ENCODE measurements at regions not wholly inside any gene's neighbourhood (a gene's known extent, or its start where the extent isn't known, plus 50 kb on each side); places are given as distances from the start of the nearest gene placed in this dataset.

DNA sequence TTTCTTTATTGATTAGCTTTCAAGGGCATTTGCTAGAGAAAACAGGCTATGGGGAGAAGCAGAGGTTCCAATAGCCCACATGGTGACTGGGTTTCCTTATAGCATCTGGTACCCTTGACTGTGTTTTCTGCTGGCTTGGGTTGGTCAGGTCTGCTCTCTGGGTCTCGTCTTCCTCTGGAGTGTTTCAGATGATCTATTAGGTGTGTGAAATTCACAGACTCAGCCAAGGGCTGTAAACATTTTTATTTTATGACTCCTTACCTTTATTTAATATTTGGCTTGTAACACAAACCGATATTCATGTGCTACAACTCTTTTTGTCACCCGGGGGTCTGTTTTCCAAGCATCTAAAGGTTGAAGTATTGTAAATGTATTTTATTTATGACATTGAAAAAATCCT lies 338.9 kb downstream of the GADD45G start:
- Histone ChIP-seq H4K20me1 (ENCODE audit: insufficient read depth, low read length) (no peaks in the 10 kb centered on the region), H3K4me2 (ENCODE audit: low read depth, low read length) (no peak overlapping the region), H3K27ac (ENCODE audit: low read length) (no peak overlapping the region), H3K36me3 (replicated peaks; ENCODE audit: insufficient read depth, low read length) (no peaks in the 10 kb centered on the region), H3K27me3 (replicated peaks; ENCODE audit: insufficient read depth, low read length) (no peaks in the 10 kb centered on the region), H3K79me2 (ENCODE audit: low read length) (no peaks in the 10 kb centered on the region), H3K9me2 (replicated peaks; ENCODE audit: insufficient read depth, low read length) (no peaks in the 10 kb centered on the region), H3K4me1 (ENCODE audit: low read length) (peaks cover 7% of the 10 kb centered on the region; the same call in 1 of the 2 replicates), H3F3A (ENCODE audit: insufficient read depth, low read length) (no peaks in the 10 kb centered on the region), H3K4me3 (ENCODE audit: low read length) (no peak overlapping the region), H3K9me3 (replicated peaks; ENCODE audit: insufficient read depth, low read length) (no peaks in the 10 kb centered on the region), H2AFZ (ENCODE audit: low read length) (no peak overlapping the region), H3K9ac (ENCODE audit: low read length) (no peak overlapping the region)
- TF ChIP-seq EZH2 (optimal IDR thresholded peaks at IDR 0.05; ENCODE audit: low read depth, low read length), result no peak
- TF ChIP-seq, protein P1, sequence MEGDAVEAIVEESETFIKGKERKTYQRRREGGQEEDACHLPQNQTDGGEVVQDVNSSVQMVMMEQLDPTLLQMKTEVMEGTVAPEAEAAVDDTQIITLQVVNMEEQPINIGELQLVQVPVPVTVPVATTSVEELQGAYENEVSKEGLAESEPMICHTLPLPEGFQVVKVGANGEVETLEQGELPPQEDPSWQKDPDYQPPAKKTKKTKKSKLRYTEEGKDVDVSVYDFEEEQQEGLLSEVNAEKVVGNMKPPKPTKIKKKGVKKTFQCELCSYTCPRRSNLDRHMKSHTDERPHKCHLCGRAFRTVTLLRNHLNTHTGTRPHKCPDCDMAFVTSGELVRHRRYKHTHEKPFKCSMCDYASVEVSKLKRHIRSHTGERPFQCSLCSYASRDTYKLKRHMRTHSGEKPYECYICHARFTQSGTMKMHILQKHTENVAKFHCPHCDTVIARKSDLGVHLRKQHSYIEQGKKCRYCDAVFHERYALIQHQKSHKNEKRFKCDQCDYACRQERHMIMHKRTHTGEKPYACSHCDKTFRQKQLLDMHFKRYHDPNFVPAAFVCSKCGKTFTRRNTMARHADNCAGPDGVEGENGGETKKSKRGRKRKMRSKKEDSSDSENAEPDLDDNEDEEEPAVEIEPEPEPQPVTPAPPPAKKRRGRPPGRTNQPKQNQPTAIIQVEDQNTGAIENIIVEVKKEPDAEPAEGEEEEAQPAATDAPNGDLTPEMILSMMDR (IDR thresholded peaks at IDR 0.05; ENCODE audit: low read length), result no peak
- TF ChIP-seq EZH2phosphoT487 (IDR thresholded peaks at IDR 0.05; ENCODE audit: low read length), result no peak
- no peak for DNase-seq

DNA sequence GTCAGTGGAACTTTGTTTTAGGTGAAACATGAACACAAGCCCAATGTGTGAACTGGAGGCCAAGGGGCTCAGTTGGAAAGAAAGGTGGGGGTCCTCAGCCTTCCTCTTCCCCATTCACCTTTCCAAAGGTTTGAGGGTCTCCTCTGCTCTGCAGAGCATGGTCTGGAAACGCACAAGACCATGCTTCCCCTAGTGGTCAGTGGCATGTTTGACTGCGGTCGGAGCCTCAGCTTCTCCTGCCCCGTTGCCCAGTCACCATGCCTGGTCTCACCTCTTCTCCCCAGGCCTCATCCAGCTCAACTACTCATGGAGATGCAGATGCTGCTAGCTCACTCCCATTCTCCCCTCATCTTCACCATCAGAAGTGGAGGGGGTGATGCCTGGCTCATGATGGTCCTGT lies 340.3 kb downstream of the GADD45G start:
- Histone ChIP-seq H3K4me1 (ENCODE audit: low read length) (peaks cover 7% of the 10 kb centered on the region; the same call in 1 of the 2 replicates), H3K27ac (ENCODE audit: low read length) (no peak overlapping the region), H3K36me3 (replicated peaks; ENCODE audit: insufficient read depth, low read length) (no peaks in the 10 kb centered on the region), H4K20me1 (ENCODE audit: insufficient read depth, low read length) (no peaks in the 10 kb centered on the region), H3K4me2 (ENCODE audit: low read depth, low read length) (no peak overlapping the region), H2AFZ (ENCODE audit: low read length) (no peak overlapping the region), H3K9me3 (replicated peaks; ENCODE audit: insufficient read depth, low read length) (no peaks in the 10 kb centered on the region), H3K79me2 (ENCODE audit: low read length) (no peaks in the 10 kb centered on the region), H3K9me2 (replicated peaks; ENCODE audit: insufficient read depth, low read length) (no peaks in the 10 kb centered on the region), H3K27me3 (replicated peaks; ENCODE audit: insufficient read depth, low read length) (no peaks in the 10 kb centered on the region), H3K4me3 (ENCODE audit: low read length) (no peak overlapping the region), H3K9ac (ENCODE audit: low read length) (no peak overlapping the region), H3F3A (ENCODE audit: insufficient read depth, low read length) (no peaks in the 10 kb centered on the region)
- TF ChIP-seq EZH2phosphoT487 (IDR thresholded peaks at IDR 0.05; ENCODE audit: low read length), result no peak
- TF ChIP-seq EZH2 (optimal IDR thresholded peaks at IDR 0.05; ENCODE audit: low read depth, low read length), result no peak
- TF ChIP-seq, protein P1 (IDR thresholded peaks at IDR 0.05; ENCODE audit: low read length), result no peak
- no peak for DNase-seq

DNA sequence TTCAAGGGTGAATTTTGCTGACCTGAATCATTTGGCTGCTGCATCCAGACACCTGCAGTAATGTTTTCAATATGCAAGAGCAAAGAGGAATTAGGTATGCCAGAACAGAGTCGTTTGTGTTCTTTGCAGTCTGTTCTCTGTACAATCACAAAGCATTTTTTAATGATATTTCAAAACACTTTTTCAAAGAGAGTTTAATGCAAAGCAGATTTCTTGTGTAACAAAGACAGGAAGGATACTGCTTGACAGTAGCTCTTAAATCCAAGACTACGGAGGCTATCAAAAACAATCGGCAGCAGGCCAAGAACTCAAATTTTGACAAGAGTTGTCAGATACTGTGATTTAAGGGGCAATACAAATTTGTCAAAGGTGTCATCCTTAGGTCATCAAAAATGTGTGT lies 341.9 kb downstream of the GADD45G start:
- peaks cover 2% of the 10 kb centered on the region; the same call in 1 of the 2 replicates for H3K4me1 ChIP-seq (ENCODE audit: low read length)
- H3K9me3 ChIP-seq (replicated peaks; ENCODE audit: insufficient read depth, low read length), result no peaks in the 10 kb centered on the region
- H3K9me2 ChIP-seq (replicated peaks; ENCODE audit: insufficient read depth, low read length), result no peaks in the 10 kb centered on the region
- no peaks in the 10 kb centered on the region for H3K36me3 ChIP-seq (replicated peaks; ENCODE audit: insufficient read depth, low read length)
- H2AFZ ChIP-seq (ENCODE audit: low read length), result no peak overlapping the region
- DNase-seq, result no peak
- no peaks in the 10 kb centered on the region for H3F3A ChIP-seq (ENCODE audit: insufficient read depth, low read length)
- no peak overlapping the region for H3K4me2 ChIP-seq (ENCODE audit: low read depth, low read length)
- no peaks in the 10 kb centered on the region for H4K20me1 ChIP-seq (ENCODE audit: insufficient read depth, low read length)
- no peaks in the 10 kb centered on the region for H3K79me2 ChIP-seq (ENCODE audit: low read length)
- no peak overlapping the region for H3K4me3 ChIP-seq (ENCODE audit: low read length)
- no peak overlapping the region for H3K27ac ChIP-seq (ENCODE audit: low read length)
- TF ChIP-seq, protein P1 (IDR thresholded peaks at IDR 0.05; ENCODE audit: low read length), result no peak
- TF ChIP-seq EZH2phosphoT487 (IDR thresholded peaks at IDR 0.05; ENCODE audit: low read length) (no peak), EZH2 (optimal IDR thresholded peaks at IDR 0.05; ENCODE audit: low read depth, low read length) (no peak)
- no peak overlapping the region for H3K9ac ChIP-seq (ENCODE audit: low read length)
- H3K27me3 ChIP-seq (replicated peaks; ENCODE audit: insufficient read depth, low read length), result no peaks in the 10 kb centered on the region
